ENCODE measurements at regions not wholly inside any gene's neighbourhood (a gene's known extent, or its start where the extent isn't known, plus 50 kb on each side); places are given as distances from the start of the nearest gene placed in this dataset.

DNA sequence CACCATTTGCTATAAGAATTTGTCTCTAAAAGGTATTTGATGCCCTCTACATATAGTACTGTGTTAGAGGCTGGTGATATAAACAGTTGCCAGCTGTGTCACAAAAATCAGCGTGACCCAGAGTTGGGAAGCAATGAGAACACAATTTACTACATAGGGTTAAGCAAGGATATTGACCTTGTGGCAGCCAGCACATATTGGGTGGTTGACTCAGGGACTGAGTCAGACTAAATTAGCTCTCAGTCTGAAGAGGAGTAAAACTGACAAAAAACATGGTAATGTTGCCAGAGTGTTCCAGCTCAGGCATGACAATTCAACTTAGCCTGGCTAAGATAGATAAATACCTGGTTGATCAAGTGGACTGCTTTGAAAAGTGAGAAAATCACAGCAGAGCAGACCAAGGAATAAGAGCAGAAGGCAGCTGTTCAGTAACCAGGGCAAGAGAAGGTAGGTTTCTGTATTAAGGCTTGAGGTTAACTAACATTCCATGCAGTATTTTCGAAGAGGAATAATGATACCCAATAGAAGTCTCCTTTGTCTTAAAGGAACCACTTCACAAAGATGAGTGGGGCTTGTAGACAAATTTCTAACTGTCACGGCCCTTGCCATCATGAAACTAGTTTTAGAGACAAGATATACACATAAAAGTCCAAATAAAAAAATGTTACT is 108.2 kb upstream of the ERBB4 start (continued):
- TF ChIP-seq, protein P1, sequence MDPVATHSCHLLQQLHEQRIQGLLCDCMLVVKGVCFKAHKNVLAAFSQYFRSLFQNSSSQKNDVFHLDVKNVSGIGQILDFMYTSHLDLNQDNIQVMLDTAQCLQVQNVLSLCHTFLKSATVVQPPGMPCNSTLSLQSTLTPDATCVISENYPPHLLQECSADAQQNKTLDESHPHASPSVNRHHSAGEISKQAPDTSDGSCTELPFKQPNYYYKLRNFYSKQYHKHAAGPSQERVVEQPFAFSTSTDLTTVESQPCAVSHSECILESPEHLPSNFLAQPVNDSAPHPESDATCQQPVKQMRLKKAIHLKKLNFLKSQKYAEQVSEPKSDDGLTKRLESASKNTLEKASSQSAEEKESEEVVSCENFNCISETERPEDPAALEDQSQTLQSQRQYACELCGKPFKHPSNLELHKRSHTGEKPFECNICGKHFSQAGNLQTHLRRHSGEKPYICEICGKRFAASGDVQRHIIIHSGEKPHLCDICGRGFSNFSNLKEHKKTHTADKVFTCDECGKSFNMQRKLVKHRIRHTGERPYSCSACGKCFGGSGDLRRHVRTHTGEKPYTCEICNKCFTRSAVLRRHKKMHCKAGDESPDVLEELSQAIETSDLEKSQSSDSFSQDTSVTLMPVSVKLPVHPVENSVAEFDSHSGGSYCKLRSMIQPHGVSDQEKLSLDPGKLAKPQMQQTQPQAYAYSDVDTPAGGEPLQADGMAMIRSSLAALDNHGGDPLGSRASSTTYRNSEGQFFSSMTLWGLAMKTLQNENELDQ (tag by site-specific recombination; IDR thresholded peaks at IDR 0.05; ENCODE audit: low read depth), result no peak
- TF ChIP-seq, protein P2, sequence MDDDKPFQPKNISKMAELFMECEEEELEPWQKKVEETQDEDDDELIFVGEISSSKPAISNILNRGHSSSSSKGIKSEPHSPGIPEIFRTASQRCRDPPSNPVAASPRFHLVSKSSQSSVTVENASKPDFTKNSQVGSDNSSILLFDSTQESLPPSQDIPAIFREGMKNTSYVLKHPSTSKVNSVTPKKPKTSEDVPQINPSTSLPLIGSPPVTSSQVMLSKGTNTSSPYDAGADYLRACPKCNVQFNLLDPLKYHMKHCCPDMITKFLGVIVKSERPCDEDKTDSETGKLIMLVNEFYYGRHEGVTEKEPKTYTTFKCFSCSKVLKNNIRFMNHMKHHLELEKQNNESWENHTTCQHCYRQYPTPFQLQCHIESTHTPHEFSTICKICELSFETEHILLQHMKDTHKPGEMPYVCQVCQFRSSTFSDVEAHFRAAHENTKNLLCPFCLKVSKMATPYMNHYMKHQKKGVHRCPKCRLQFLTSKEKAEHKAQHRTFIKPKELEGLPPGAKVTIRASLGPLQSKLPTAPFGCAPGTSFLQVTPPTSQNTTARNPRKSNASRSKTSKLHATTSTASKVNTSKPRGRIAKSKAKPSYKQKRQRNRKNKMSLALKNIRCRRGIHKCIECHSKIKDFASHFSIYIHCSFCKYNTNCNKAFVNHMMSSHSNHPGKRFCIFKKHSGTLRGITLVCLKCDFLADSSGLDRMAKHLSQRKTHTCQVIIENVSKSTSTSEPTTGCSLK (tag by site-specific recombination; IDR thresholded peaks at IDR 0.05), result no peak
- no peak for TF ChIP-seq ZNF776 (tag by site-specific recombination; IDR thresholded peaks at IDR 0.05; ENCODE audit: borderline replicate concordance)
- TF ChIP-seq SP2 (tag by site-specific recombination; IDR thresholded peaks at IDR 0.05), result no peak
- TF ChIP-seq ZNF155 (tag by site-specific recombination; IDR thresholded peaks at IDR 0.05), result no peak
- TF ChIP-seq ZNF473 (tag by site-specific recombination; IDR thresholded peaks at IDR 0.05), result no peak
- TF ChIP-seq, protein P3, sequence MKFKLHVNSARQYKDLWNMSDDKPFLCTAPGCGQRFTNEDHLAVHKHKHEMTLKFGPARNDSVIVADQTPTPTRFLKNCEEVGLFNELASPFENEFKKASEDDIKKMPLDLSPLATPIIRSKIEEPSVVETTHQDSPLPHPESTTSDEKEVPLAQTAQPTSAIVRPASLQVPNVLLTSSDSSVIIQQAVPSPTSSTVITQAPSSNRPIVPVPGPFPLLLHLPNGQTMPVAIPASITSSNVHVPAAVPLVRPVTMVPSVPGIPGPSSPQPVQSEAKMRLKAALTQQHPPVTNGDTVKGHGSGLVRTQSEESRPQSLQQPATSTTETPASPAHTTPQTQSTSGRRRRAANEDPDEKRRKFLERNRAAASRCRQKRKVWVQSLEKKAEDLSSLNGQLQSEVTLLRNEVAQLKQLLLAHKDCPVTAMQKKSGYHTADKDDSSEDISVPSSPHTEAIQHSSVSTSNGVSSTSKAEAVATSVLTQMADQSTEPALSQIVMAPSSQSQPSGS (tag by site-specific recombination; IDR thresholded peaks at IDR 0.05; ENCODE audit: low read depth), result no peak

DNA sequence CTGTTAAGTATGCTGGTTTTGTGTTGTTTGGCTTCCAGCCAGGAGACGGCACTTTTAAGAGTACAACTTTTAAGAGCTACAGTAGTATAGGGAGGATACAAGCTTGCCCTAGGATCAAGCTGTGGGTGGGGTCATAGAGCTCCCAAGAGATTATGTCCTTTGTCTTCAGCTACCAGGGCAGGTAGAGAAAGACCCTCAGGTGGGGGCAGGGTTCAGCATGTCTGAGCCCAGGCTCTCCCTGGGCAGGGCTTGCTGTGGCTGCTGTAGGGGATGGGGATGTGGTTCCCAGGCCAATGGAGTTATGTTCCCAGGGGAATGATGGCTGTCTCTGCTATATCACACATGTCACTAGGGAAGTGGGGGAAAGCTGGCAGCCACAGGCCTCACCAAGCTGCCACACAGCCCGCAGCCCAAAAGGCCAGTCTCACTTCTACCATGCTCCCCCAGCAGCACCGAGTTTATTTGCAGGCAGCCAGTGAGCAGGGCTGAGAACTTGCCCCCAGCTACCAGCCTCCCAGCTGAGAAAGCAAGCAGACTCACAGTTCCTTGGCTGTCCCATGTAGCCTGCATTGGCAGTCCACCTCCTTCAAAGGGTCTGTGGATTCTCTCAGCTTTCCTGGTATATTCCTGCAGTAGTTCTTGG is 105.7 kb upstream of the ERBB4 start:
- no peaks in the 10 kb centered on the region for H3K36me3 ChIP-seq (ENCODE audit: control insufficient read depth in 2 of 2, insufficient read depth in 1 of 2, low read length in 2 of 2)
- H3K4me3 ChIP-seq (ENCODE audit: low read depth, low read length), result no peak overlapping the region
- H3K9me3 ChIP-seq (ENCODE audit: control insufficient read depth, insufficient read depth, low read depth, low read length), result no peaks in the 10 kb centered on the region
- no peak overlapping the region for H3K27ac ChIP-seq (ENCODE audit: extremely low read depth, low read depth, low read length)
- TF ChIP-seq, protein P4, sequence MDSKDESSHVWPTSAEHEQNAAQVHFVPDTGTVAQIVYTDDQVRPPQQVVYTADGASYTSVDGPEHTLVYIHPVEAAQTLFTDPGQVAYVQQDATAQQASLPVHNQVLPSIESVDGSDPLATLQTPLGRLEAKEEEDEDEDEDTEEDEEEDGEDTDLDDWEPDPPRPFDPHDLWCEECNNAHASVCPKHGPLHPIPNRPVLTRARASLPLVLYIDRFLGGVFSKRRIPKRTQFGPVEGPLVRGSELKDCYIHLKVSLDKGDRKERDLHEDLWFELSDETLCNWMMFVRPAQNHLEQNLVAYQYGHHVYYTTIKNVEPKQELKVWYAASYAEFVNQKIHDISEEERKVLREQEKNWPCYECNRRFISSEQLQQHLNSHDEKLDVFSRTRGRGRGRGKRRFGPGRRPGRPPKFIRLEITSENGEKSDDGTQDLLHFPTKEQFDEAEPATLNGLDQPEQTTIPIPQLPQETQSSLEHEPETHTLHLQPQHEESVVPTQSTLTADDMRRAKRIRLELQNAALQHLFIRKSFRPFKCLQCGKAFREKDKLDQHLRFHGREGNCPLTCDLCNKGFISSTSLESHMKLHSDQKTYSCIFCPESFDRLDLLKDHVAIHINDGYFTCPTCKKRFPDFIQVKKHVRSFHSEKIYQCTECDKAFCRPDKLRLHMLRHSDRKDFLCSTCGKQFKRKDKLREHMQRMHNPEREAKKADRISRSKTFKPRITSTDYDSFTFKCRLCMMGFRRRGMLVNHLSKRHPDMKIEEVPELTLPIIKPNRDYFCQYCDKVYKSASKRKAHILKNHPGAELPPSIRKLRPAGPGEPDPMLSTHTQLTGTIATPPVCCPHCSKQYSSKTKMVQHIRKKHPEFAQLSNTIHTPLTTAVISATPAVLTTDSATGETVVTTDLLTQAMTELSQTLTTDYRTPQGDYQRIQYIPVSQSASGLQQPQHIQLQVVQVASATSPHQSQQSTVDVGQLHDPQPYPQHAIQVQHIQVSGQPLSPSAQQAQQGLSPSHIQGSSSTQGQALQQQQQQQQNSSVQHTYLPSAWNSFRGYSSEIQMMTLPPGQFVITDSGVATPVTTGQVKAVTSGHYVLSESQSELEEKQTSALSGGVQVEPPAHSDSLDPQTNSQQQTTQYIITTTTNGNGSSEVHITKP (tag by site-specific recombination; IDR thresholded peaks at IDR 0.05), result no peak
- TF ChIP-seq, protein P5, sequence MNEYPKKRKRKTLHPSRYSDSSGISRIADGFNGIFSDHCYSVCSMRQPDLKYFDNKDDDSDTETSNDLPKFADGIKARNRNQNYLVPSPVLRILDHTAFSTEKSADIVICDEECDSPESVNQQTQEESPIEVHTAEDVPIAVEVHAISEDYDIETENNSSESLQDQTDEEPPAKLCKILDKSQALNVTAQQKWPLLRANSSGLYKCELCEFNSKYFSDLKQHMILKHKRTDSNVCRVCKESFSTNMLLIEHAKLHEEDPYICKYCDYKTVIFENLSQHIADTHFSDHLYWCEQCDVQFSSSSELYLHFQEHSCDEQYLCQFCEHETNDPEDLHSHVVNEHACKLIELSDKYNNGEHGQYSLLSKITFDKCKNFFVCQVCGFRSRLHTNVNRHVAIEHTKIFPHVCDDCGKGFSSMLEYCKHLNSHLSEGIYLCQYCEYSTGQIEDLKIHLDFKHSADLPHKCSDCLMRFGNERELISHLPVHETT (tag by site-specific recombination; IDR thresholded peaks at IDR 0.05), result no peak
- TF ChIP-seq ZNF274 (IDR thresholded peaks at IDR 0.05; ENCODE audit: low read length), result no peak
- TF ChIP-seq ZNF274 (tag by site-specific recombination; IDR thresholded peaks at IDR 0.05; ENCODE audit: borderline replicate concordance), result no peak
- no peak for TF ChIP-seq ZNF138 (tag by site-specific recombination; IDR thresholded peaks at IDR 0.05; ENCODE audit: borderline replicate concordance)
- ChIA-PET POLR2A (no interaction called here), CTCF (no interaction called here)
- H3K4me1 ChIP-seq (ENCODE audit: control insufficient read depth, insufficient read depth, low read length), result no peaks in the 10 kb centered on the region

Measured in HEK293 (cell line).